Stimulated activated memory B cell treated with anti-CD40 and anti-IgM and Interleukin-4, amounts not matched to agents 10 μg/mL and 1 μg/mL and 100 μg/mL, for 72 hours (primary cell): ENCODE measurements at regions not wholly inside any gene's neighbourhood (a gene's known extent, or its start where the extent isn't known, plus 50 kb on each side); places are given as distances from the start of the nearest gene placed in this dataset.

Experiments used
- ATAC-seq: fragments of 150-1000 bp; cut with Tn5 transposase; 2 replicates; pipeline ENCODE4 v1.10.0; 2021
- H3K27ac Mint-ChIP-seq: one replicate; pipeline ENCODE4 v1.8.0; 2022; ENCODE audit warnings: mild to moderate bottlenecking, mixed read lengths
- H3K27me3 Mint-ChIP-seq: one replicate; pipeline ENCODE4 v1.8.0; 2022; ENCODE audit warnings: mixed read lengths
- H3K36me3 Mint-ChIP-seq: one replicate; pipeline ENCODE4 v1.8.0; 2022; ENCODE audit warnings: mixed read lengths
- H3K4me1 Mint-ChIP-seq: one replicate; pipeline ENCODE4 v1.8.0; 2022; ENCODE audit warnings: mixed read lengths
- H3K4me3 Mint-ChIP-seq: one replicate; pipeline ENCODE4 v1.8.0; 2022; ENCODE audit warnings: mild to moderate bottlenecking, moderate library complexity, mixed read lengths
- H3K9me3 Mint-ChIP-seq: one replicate; pipeline ENCODE4 v1.8.0; 2022; ENCODE audit warnings: mixed read lengths

GRCh38 chr9:108466304-108466703 lies 389.5 kb downstream of the ACTL7B start:
- no peak for ATAC-seq
- no peak overlapping the region for H3K27ac Mint-ChIP-seq
- H3K4me1 Mint-ChIP-seq, result no peaks in the 10 kb centered on the region
- H3K36me3 Mint-ChIP-seq, result no peaks in the 10 kb centered on the region
- no peaks in the 10 kb centered on the region for H3K27me3 Mint-ChIP-seq
- no peak overlapping the region for H3K4me3 Mint-ChIP-seq
- H3K9me3 Mint-ChIP-seq, result peaks cover 2% of the 10 kb centered on the region

GRCh38 chr9:108463932-108464606 lies 391.7 kb downstream of the ACTL7B start:
- H3K4me1 Mint-ChIP-seq, result no peaks in the 10 kb centered on the region
- no peak overlapping the region for H3K4me3 Mint-ChIP-seq
- no peaks in the 10 kb centered on the region for H3K27me3 Mint-ChIP-seq
- ATAC-seq, result no peak
- no peaks in the 10 kb centered on the region for H3K36me3 Mint-ChIP-seq
- H3K27ac Mint-ChIP-seq, result no peak overlapping the region
- peaks cover 2% of the 10 kb centered on the region for H3K9me3 Mint-ChIP-seq

- ATAC-seq, result no peak
- H3K27ac Mint-ChIP-seq, result no peak overlapping the region
- no peak overlapping the region for H3K4me3 Mint-ChIP-seq
- no peaks in the 10 kb centered on the region for H3K4me1 Mint-ChIP-seq
- no peaks in the 10 kb centered on the region for H3K9me3 Mint-ChIP-seq
- no peaks in the 10 kb centered on the region for H3K36me3 Mint-ChIP-seq
- H3K27me3 Mint-ChIP-seq, result no peaks in the 10 kb centered on the region
Observed at GRCh38 chr9:108456903-108457302, 398.9 kb downstream of the ACTL7B start.

GRCh38 chr9:108445431-108446071 lies 410.2 kb downstream of the ACTL7B start:
- Mint-ChIP-seq H3K36me3 (no peaks in the 10 kb centered on the region), H3K4me3 (no peak overlapping the region), H3K4me1 (no peaks in the 10 kb centered on the region), H3K27ac (no peak overlapping the region), H3K9me3 (peaks cover 3% of the 10 kb centered on the region), H3K27me3 (no peaks in the 10 kb centered on the region)
- ATAC-seq, result no peak

GRCh38 chr9:108444400-108445358 lies 411.1 kb downstream of the ACTL7B start:
- H3K36me3 Mint-ChIP-seq, result no peaks in the 10 kb centered on the region
- H3K27me3 Mint-ChIP-seq, result no peaks in the 10 kb centered on the region
- H3K4me1 Mint-ChIP-seq, result no peaks in the 10 kb centered on the region
- no peak for ATAC-seq
- no peak overlapping the region for H3K4me3 Mint-ChIP-seq
- H3K9me3 Mint-ChIP-seq, result peaks cover 3% of the 10 kb centered on the region
- no peak overlapping the region for H3K27ac Mint-ChIP-seq

GRCh38 chr9:108443741-108444140 lies 412.0 kb downstream of the ACTL7B start:
- Mint-ChIP-seq H3K4me3 (no peak overlapping the region), H3K9me3 (peaks cover 3% of the 10 kb centered on the region), H3K36me3 (no peaks in the 10 kb centered on the region), H3K4me1 (no peaks in the 10 kb centered on the region), H3K27ac (no peak overlapping the region), H3K27me3 (no peaks in the 10 kb centered on the region)
- ATAC-seq, result no peak

GRCh38 chr9:108443019-108443633 lies 412.7 kb downstream of the ACTL7B start:
- H3K4me3 Mint-ChIP-seq, result no peak overlapping the region
- no peaks in the 10 kb centered on the region for H3K36me3 Mint-ChIP-seq
- no peak overlapping the region for H3K27ac Mint-ChIP-seq
- ATAC-seq, result no peak
- H3K4me1 Mint-ChIP-seq, result no peaks in the 10 kb centered on the region
- no peaks in the 10 kb centered on the region for H3K27me3 Mint-ChIP-seq
- peaks cover 3% of the 10 kb centered on the region for H3K9me3 Mint-ChIP-seq

GRCh38 chr9:108442627-108443018 lies 413.2 kb downstream of the ACTL7B start:
- Mint-ChIP-seq H3K4me1 (no peaks in the 10 kb centered on the region), H3K27me3 (no peaks in the 10 kb centered on the region), H3K4me3 (no peak overlapping the region), H3K36me3 (no peaks in the 10 kb centered on the region), H3K9me3 (peaks cover 3% of the 10 kb centered on the region), H3K27ac (no peak overlapping the region)
- no peak for ATAC-seq

- no peak overlapping the region for H3K27ac Mint-ChIP-seq
- H3K9me3 Mint-ChIP-seq, result peaks cover 3% of the 10 kb centered on the region
- H3K4me1 Mint-ChIP-seq, result no peaks in the 10 kb centered on the region
- H3K4me3 Mint-ChIP-seq, result no peak overlapping the region
- H3K36me3 Mint-ChIP-seq, result no peaks in the 10 kb centered on the region
- no peaks in the 10 kb centered on the region for H3K27me3 Mint-ChIP-seq
- ATAC-seq, result no peak
Observed at GRCh38 chr9:108441726-108442125, 414.1 kb downstream of the ACTL7B start.

GRCh38 chr9:108441251-108441650 lies 414.5 kb downstream of the ACTL7B start:
- H3K27me3 Mint-ChIP-seq, result no peaks in the 10 kb centered on the region
- H3K27ac Mint-ChIP-seq, result no peak overlapping the region
- peaks cover 3% of the 10 kb centered on the region for H3K9me3 Mint-ChIP-seq
- no peaks in the 10 kb centered on the region for H3K4me1 Mint-ChIP-seq
- ATAC-seq, result no peak
- no peak overlapping the region for H3K4me3 Mint-ChIP-seq
- no peaks in the 10 kb centered on the region for H3K36me3 Mint-ChIP-seq

GRCh38 chr9:108439947-108440346 lies 415.8 kb downstream of the ACTL7B start:
- ATAC-seq, result no peak
- Mint-ChIP-seq H3K4me1 (no peaks in the 10 kb centered on the region), H3K4me3 (no peak overlapping the region), H3K36me3 (no peaks in the 10 kb centered on the region), H3K9me3 (peaks cover 3% of the 10 kb centered on the region), H3K27ac (no peak overlapping the region), H3K27me3 (no peaks in the 10 kb centered on the region)

- Mint-ChIP-seq H3K9me3 (peaks cover under 1% of the 10 kb centered on the region), H3K36me3 (no peaks in the 10 kb centered on the region), H3K27me3 (no peaks in the 10 kb centered on the region), H3K27ac (no peak overlapping the region), H3K4me1 (no peaks in the 10 kb centered on the region), H3K4me3 (no peak overlapping the region)
- ATAC-seq, result no peak
Observed at GRCh38 chr9:108437656-108438055, 418.1 kb downstream of the ACTL7B start.

- H3K36me3 Mint-ChIP-seq, result no peaks in the 10 kb centered on the region
- no peaks in the 10 kb centered on the region for H3K27me3 Mint-ChIP-seq
- peaks cover 3% of the 10 kb centered on the region for H3K9me3 Mint-ChIP-seq
- H3K27ac Mint-ChIP-seq, result no peak overlapping the region
- no peak overlapping the region for H3K4me3 Mint-ChIP-seq
- ATAC-seq, result no peak
- no peaks in the 10 kb centered on the region for H3K4me1 Mint-ChIP-seq
Observed at GRCh38 chr9:108436448-108436847, 419.3 kb downstream of the ACTL7B start.

- Mint-ChIP-seq H3K4me1 (no peaks in the 10 kb centered on the region), H3K27me3 (no peaks in the 10 kb centered on the region), H3K4me3 (no peak overlapping the region)
Observed at GRCh38 chr9:108434502-108434901, 421.3 kb downstream of the ACTL7B start.

GRCh38 chr9:108434036-108434435 lies 421.8 kb downstream of the ACTL7B start:
- Mint-ChIP-seq H3K4me3 (no peak overlapping the region), H3K9me3 (peaks cover 11% of the 10 kb centered on the region), H3K27ac (no peak overlapping the region), H3K36me3 (no peaks in the 10 kb centered on the region), H3K27me3 (no peaks in the 10 kb centered on the region), H3K4me1 (no peaks in the 10 kb centered on the region)
- no peak for ATAC-seq

More at GRCh38 chr9:108434502-108434901, 421.3 kb downstream of the ACTL7B start:
- no peak for ATAC-seq
- Mint-ChIP-seq H3K36me3 (no peaks in the 10 kb centered on the region), H3K27ac (no peak overlapping the region), H3K9me3 (peaks cover 11% of the 10 kb centered on the region)
